Effector memory CD8-positive, alpha-beta T cell (primary cell): ENCODE measurements at regions not wholly inside any gene's neighbourhood (a gene's known extent, or its start where the extent isn't known, plus 50 kb on each side); places are given as distances from the start of the nearest gene placed in this dataset.

Experiments used
- ATAC-seq: fragments of 150-1000 bp; cut with Tn5 transposase; replicated peaks from 2 replicates; pipeline ENCODE4 v1.10.0; 2021; ENCODE audit warnings: mild to moderate bottlenecking, moderate library complexity
- DNase-seq, 3 experiments: peaks; one replicate each; pipeline ENCODE4 v3.0.0; 2021
- H3K27ac Mint-ChIP-seq, 2 donors: one replicate each; pipeline ENCODE4 v1.8.0; 2022; ENCODE audit warnings: mild to moderate bottlenecking in 2 of 2, mixed read lengths in 2 of 2, moderate library complexity in 2 of 2
- H3K27me3 Mint-ChIP-seq, 2 donors: one replicate each; pipeline ENCODE4 v1.8.0; 2022; ENCODE audit warnings: mixed read lengths in 2 of 2
- H3K36me3 Mint-ChIP-seq: one replicate; pipeline ENCODE4 v1.8.0; 2022; ENCODE audit warnings: mild to moderate bottlenecking, moderate library complexity, mixed read lengths; ENCODE audit not compliant: insufficient read depth
- H3K4me1 Mint-ChIP-seq, 2 donors: one replicate each; pipeline ENCODE4 v1.8.0; 2022; ENCODE audit warnings: low read depth in 2 of 2, mixed read lengths in 2 of 2
- H3K4me3 Mint-ChIP-seq, 2 donors: one replicate each; pipeline ENCODE4 v1.8.0; 2022; ENCODE audit warnings: mild to moderate bottlenecking in 2 of 2, mixed read lengths in 2 of 2, moderate library complexity in 2 of 2
- H3K9me3 Mint-ChIP-seq, 2 donors: one replicate each; pipeline ENCODE4 v1.8.0; 2022; ENCODE audit warnings: mixed read lengths in 2 of 2

DNA sequence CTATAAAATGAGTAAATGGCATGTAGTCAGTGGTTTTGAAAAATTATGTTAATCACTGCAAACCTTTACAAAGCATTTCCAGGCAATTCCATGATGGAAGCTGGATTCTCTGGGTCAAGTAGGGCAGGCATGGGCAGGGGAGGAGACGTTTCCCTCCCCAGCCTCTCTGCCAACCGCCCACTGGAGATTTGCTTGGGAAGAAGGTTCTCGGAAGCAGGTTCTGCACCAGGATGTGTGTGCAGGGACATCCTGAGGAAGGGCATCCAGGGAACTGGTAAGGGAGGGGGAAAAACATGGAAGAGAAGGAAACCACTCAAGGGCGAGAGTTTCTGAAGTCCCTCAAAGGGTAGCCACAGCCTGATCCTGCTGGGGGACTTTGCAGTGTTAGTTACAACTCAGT is 469.1 kb downstream of the TSHZ3 start:
- no peaks in the 10 kb centered on the region for H3K9me3 Mint-ChIP-seq

DNA sequence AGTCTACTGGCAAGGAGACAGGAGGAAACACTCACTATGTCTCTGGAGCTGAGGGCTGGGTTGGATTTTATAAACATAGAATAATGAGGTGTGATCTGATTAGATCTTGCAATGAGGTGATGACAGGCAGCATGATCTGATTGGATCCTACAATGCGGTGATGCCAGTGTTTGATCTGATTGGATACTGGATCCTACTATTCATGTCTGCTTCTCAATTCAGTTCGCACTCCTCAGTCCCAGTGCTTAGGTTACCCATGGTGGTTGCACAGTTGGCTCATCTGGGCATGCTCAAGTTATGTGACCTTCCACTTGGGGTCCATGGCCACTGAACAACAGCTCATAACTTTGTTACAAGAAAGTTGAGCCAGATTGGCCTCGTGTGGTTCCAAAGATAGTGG is 469.5 kb downstream of the TSHZ3 start:
- Mint-ChIP-seq H3K27me3 (peaks cover 5 to 31% of the 10 kb centered on the region in 2 donors), H3K9me3 (no peaks in the 10 kb centered on the region)

More for the DNA sequence above, 469.1 kb downstream of the TSHZ3 start:
- no peak overlapping the region for H3K4me3 Mint-ChIP-seq
- DNase-seq = no peak
- ATAC-seq = no peak
- peaks cover 5 to 31% of the 10 kb centered on the region in 2 donors for H3K27me3 Mint-ChIP-seq
- no peak overlapping the region for H3K27ac Mint-ChIP-seq
- no peaks in the 10 kb centered on the region for H3K4me1 Mint-ChIP-seq
- H3K36me3 Mint-ChIP-seq = no peaks in the 10 kb centered on the region

DNA sequence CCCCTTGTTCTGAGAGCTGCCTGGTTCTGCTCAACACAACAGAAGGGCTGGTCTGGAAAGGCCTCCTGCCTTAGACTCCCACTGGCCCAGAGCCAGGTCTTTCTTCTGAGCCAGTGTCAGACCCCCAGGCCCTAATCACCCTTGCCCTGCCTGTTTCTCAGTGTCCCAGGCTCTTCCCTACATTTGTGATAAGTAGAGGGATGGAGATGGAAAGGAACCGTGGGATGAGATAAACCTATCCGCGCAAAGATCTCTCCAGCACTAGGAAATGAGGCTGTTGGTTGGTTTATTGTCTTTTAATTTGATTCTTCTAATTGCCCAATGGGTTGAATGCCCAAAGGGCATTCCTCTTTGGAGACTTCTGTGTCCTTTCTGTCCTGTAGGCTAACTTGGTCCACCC is 470.0 kb downstream of the TSHZ3 start:
- no peak overlapping the region for H3K4me3 Mint-ChIP-seq
- H3K27ac Mint-ChIP-seq = no peak overlapping the region
- ATAC-seq = no peak
- no peaks in the 10 kb centered on the region for H3K9me3 Mint-ChIP-seq
- DNase-seq = no peak
- no peaks in the 10 kb centered on the region for H3K36me3 Mint-ChIP-seq
- H3K27me3 Mint-ChIP-seq = peaks cover 5 to 31% of the 10 kb centered on the region in 2 donors
- H3K4me1 Mint-ChIP-seq = no peaks in the 10 kb centered on the region

More for the DNA sequence above, 469.5 kb downstream of the TSHZ3 start:
- no peak overlapping the region for H3K4me3 Mint-ChIP-seq
- DNase-seq = no peak
- H3K4me1 Mint-ChIP-seq = no peaks in the 10 kb centered on the region
- no peaks in the 10 kb centered on the region for H3K36me3 Mint-ChIP-seq
- no peak for ATAC-seq
- H3K27ac Mint-ChIP-seq = no peak overlapping the region

DNA sequence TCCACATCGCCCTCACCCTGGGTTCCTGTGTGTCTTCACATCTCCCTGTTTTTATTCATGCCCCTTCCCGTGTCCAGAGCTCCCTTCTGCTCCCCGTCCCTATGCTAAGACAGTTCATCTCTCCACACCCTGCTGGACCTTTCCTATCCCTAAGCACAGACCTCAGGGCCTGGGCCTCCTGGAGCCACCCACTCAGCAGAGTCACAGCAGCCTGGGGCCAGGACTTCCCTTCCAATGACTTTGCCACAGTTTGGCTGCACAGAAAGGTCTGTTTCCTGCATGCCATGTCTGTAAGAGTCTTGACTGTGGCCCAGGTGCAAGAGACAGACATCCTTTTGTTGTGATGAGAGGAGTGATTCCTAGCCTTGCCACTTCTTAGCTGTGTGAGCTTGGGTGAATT is 470.7 kb downstream of the TSHZ3 start:
- peaks cover 5 to 33% of the 10 kb centered on the region in 2 donors for H3K27me3 Mint-ChIP-seq
- no peak overlapping the region for H3K27ac Mint-ChIP-seq
- H3K4me3 Mint-ChIP-seq = no peak overlapping the region
- no peak for DNase-seq
- H3K4me1 Mint-ChIP-seq = no peaks in the 10 kb centered on the region
- no peaks in the 10 kb centered on the region for H3K9me3 Mint-ChIP-seq
- no peaks in the 10 kb centered on the region for H3K36me3 Mint-ChIP-seq
- no peak for ATAC-seq

DNA sequence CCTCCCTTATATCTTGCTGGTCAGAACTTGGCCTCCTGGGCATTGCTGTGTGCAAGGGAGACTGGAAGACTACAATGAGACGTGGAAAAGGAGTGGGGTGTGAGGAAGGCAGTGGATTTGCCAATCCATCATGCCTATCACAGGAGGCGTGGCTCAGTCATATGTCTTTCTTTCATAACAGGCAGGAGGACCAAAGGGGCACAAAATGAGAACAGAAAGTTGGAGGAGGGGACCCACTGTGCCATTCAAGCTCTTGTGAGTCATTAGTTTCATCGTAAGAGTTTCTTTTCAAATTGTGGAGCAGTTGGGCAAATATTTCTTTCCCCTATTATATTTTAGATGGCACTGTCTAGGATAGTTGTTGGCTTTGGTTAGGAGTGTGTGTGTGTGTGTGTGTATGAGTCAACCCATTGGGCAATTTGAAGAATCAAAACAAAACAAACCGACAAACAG is 471.5 kb downstream of the TSHZ3 start:
- no peak for DNase-seq
- ATAC-seq = no peak
- Mint-ChIP-seq H3K36me3 (no peaks in the 10 kb centered on the region), H3K4me3 (no peak overlapping the region), H3K4me1 (no peaks in the 10 kb centered on the region), H3K27ac (no peak overlapping the region), H3K27me3 (peaks cover 5 to 41% of the 10 kb centered on the region in 2 donors), H3K9me3 (no peaks in the 10 kb centered on the region)

DNA sequence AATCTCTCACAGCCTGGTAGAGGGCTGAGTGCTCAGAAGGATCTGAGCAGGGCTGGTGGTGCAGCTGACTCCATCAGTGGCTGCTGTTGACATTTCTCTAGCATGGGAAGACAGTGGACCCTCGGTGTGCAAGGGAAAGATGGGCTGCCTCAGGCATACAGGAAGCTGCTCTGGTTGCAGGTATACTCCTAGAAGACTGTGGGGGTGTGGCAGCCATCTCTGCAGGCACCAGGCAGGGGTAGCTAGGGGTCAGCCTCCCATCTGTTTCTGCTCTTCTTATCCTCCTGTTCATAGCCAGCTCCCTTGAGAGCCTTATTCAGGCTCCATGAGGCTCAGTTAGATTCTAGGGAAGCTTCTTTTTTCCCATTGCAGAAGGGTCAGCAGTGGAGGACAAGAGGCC is 475.5 kb downstream of the TSHZ3 start:
- DNase-seq = no peak
- H3K27ac Mint-ChIP-seq = no peak overlapping the region
- no peaks in the 10 kb centered on the region for H3K4me1 Mint-ChIP-seq
- peaks cover 0 to 47% of the 10 kb centered on the region in 2 donors for H3K27me3 Mint-ChIP-seq
- H3K4me3 Mint-ChIP-seq = no peak overlapping the region
- no peaks in the 10 kb centered on the region for H3K36me3 Mint-ChIP-seq
- ATAC-seq = no peak
- H3K9me3 Mint-ChIP-seq = no peaks in the 10 kb centered on the region

DNA sequence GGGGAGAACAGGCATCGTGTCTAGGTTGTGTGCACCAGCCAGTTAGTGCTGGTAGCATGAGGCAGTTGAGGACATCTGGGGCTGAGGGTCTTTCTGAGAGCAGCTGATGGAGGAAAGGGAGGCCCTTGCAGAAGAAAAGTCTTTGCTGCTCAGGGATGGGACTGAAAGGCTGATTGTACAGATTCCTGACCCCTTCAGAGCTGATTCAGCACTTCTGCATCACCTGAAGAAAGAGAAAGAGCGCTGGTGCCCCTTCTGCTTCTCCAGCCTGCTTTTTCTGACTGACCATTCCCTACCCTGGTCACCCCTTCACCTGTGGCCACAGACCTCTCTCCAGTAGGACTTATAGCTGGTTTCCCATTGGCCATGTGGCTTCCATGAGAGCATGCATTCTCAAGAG is 476.2 kb downstream of the TSHZ3 start:
- Mint-ChIP-seq H3K4me3 (no peak overlapping the region), H3K27me3 (peaks cover 0 to 52% of the 10 kb centered on the region in 2 donors), H3K36me3 (no peaks in the 10 kb centered on the region), H3K27ac (no peak overlapping the region), H3K9me3 (no peaks in the 10 kb centered on the region), H3K4me1 (no peaks in the 10 kb centered on the region)
- DNase-seq (no peak), ATAC-seq (no peak)

DNA sequence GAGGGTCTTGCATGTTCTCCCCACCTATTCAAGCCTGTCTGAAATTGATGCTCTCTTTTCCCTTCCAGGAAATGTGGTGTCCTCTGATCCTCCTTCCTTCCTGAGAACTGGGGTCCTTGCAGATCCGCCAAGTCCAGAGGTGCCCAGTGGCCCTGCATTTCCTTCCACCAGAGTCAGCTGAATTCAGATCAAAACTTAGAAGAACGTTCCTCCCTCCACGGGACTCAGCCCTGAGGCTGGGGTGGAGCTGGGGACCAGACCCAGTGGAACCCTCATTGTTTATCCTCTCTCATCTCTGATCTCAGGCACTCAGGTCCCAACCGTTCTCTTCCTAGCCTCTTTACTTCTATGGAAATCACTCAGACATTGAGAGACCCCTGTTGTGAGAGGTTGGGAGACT is 477.3 kb downstream of the TSHZ3 start:
- Mint-ChIP-seq H3K27me3 (peaks cover 0 to 52% of the 10 kb centered on the region in 2 donors), H3K36me3 (no peaks in the 10 kb centered on the region), H3K4me3 (no peak overlapping the region), H3K9me3 (no peaks in the 10 kb centered on the region), H3K4me1 (no peaks in the 10 kb centered on the region), H3K27ac (no peak overlapping the region)
- ATAC-seq (no peak), DNase-seq (no peak)

DNA sequence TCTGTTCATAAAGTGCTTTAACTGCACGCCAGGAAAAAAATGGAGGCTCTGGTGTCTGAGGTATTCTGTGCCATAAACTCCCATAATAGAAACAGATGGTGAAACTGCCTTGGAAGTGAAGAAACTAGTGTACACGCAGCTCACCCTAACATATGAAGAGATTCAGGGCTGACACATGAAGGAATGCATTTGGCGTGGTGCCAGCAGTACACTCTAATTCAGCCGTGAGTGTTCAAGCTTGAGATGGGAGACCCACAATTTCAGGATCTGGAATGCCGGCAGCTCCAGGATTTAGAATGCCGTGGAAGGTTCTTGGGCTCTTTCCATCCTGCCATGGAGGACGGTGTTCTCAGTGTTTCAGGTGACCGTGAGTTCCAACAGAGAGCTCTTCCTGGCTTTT is 478.4 kb downstream of the TSHZ3 start:
- no peak for DNase-seq
- Mint-ChIP-seq H3K36me3 (no peaks in the 10 kb centered on the region), H3K27me3 (peaks cover 0 to 45% of the 10 kb centered on the region in 2 donors), H3K9me3 (no peaks in the 10 kb centered on the region), H3K27ac (no peak overlapping the region), H3K4me3 (no peak overlapping the region), H3K4me1 (no peaks in the 10 kb centered on the region)
- ATAC-seq = no peak

DNA sequence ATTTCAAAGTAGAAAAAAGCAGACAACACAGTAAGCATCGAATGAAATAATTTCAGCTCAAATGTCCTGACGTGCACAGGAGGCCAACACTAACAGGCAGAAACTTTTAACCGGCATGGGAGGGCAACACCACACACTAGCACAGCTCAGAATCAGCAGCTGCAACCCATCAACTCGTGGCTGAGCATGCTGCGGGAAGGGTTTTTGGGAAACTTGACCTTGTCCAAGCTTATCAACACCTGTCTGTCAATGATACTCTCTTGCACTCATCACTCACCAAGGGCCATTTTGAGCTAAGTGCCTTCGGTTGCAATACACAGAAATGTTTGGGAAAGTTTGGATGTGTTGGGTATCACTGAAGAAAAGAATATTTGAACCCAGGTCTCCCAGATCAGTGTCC is 483.7 kb downstream of the TSHZ3 start:
- no peak for DNase-seq
- H3K4me3 Mint-ChIP-seq = no peak overlapping the region
- H3K9me3 Mint-ChIP-seq = peaks cover 0 to 4% of the 10 kb centered on the region in 2 donors
- H3K36me3 Mint-ChIP-seq = no peaks in the 10 kb centered on the region
- H3K27me3 Mint-ChIP-seq = peaks cover 25 to 41% of the 10 kb centered on the region in 2 donors
- no peak for ATAC-seq
- no peak overlapping the region for H3K27ac Mint-ChIP-seq
- H3K4me1 Mint-ChIP-seq = no peaks in the 10 kb centered on the region

DNA sequence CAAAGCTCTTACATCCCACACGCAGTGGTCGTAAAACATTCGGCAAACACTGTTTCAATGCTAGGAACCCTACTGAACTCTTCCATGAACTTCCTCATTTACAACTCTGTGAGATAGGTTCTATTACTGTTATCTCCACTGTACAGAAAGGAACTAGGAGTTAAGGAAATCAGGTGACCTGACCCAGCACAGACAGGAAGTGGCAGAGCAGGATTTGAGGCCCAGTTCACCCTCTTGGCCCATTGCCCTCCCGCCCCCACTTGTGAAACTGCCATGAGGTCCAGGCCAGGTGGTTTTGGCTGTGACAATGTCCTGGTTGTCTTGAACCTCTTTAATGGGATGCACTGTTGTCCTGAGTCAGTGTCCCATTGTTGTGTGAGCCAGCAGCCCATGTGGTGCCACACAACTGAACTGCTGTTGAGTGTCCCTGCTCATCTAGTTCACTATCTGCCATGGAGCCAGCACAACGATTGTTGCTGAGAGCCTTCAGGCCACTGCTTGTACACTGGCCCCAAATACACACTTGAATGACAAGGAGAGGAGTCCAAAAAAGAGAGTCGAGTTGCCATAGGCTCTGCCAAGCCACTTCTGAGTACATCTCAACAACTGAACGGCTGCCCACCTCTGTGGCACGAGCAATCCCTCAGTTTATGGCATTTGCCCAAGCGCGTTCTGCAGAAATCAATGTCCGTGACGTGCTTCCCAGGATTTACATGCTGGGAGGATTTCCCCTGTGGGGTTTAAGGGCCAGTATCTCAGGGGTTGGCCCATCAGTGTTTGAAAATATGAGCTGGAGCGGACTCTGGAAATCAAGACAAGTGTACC is 484.6 kb downstream of the TSHZ3 start:
- H3K4me3 Mint-ChIP-seq = no peak overlapping the region

DNA sequence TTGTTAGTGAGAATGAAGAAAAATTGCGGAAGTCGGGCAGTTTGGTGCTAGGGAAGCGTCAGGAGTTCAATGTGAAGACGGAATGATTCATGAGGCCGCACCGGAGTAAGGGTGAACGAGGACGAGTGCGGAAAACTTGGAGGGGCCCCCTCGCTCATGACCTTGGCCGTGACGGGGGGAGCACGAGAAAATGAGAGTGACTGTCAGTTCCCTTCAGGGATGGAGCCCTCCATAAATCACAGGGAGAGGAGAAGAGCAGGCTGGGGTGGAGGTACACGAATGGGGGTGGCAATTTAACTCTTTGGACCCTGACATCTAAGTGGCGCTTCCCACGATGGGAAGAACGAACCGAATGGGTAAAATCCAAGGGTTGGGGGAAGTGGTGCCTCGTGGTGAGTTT is 486.4 kb downstream of the TSHZ3 start:
- ATAC-seq (no peak), DNase-seq (no peak)
- Mint-ChIP-seq H3K27ac (no peak overlapping the region), H3K27me3 (peaks cover 25 to 43% of the 10 kb centered on the region in 2 donors), H3K4me3 (no peak overlapping the region), H3K9me3 (peaks cover 4 to 7% of the 10 kb centered on the region in 2 donors), H3K36me3 (no peaks in the 10 kb centered on the region), H3K4me1 (no peaks in the 10 kb centered on the region)

More for the DNA sequence above, 484.6 kb downstream of the TSHZ3 start:
- Mint-ChIP-seq H3K36me3 (no peaks in the 10 kb centered on the region), H3K27me3 (peaks cover 25 to 42% of the 10 kb centered on the region in 2 donors), H3K27ac (no peak overlapping the region), H3K4me1 (no peaks in the 10 kb centered on the region), H3K9me3 (peaks cover 4 to 6% of the 10 kb centered on the region in 2 donors)
- DNase-seq (no peak), ATAC-seq (no peak)

DNA sequence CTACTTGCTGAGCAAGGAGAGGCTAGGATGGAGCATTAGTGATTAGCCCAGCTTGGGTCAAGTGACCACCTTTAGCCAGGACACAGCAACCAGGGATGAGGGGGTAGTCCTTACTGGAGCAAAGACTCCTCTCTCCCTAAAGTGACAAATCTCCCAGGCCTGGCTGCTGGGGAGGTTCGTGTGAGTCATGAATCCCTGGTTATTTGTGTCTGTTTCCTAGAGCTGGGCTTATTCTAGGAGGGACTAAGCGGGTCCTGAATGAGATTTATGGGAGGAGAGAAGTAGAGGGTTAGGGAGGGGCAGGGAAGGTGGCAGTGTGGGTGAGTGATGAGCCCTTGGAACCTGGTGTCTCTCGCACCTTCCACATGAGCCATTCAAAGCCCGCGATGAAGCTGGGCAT is 487.3 kb downstream of the TSHZ3 start:
- no peaks in the 10 kb centered on the region for H3K4me1 Mint-ChIP-seq
- H3K36me3 Mint-ChIP-seq = no peaks in the 10 kb centered on the region
- DNase-seq = no peak
- peaks cover 25 to 43% of the 10 kb centered on the region in 2 donors for H3K27me3 Mint-ChIP-seq
- peaks cover 4 to 7% of the 10 kb centered on the region in 2 donors for H3K9me3 Mint-ChIP-seq
- H3K4me3 Mint-ChIP-seq = no peak overlapping the region
- H3K27ac Mint-ChIP-seq = no peak overlapping the region
- no peak for ATAC-seq

DNA sequence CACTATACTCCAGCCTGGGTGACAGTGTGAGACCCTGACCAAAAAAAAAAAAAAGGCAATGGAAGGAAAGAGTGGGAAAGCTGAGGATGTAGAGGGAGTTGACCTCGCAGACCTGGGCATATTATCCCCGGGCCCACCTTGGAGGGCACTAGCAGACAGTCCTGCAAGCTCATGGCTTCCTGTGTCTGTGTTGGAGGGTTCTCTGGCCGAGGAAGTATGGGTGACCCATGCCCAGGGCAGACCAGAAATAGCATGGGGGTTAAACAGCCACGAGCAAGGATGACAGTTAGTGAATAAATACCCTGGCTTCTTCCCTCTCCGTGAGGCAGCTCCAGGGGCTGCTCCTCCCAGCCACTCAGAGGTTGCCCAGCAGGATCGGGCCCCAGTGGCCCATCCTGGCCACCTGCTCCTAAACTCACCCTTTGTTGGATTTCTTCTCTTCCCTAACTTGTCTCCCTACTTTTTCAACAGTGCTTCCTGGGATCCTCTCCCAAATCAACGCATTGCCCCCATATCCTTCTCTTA is 485.8 kb downstream of the ZNF536 start:
- Mint-ChIP-seq H3K4me3 (no peak overlapping the region), H3K36me3 (no peaks in the 10 kb centered on the region), H3K9me3 (peaks cover 4 to 7% of the 10 kb centered on the region in 2 donors), H3K27me3 (peaks cover 18 to 35% of the 10 kb centered on the region in 2 donors), H3K27ac (no peak overlapping the region), H3K4me1 (no peaks in the 10 kb centered on the region)
- DNase-seq (no peak), ATAC-seq (no peak)
